Liver (tissue), 8 donors: ENCODE measurements at regions not wholly inside any gene's neighbourhood (a gene's known extent, or its start where the extent isn't known, plus 50 kb on each side); places are given as distances from the start of the nearest gene placed in this dataset.

ENCODE experiments used
- DNase-seq: peaks from one replicate; pipeline ENCODE4 v3.0.0-alpha.2; 2017; ENCODE audit warnings: low spot score
- H3K27ac ChIP-seq, 2 donors: one replicate each; pipeline ENCODE4 v1.7.0; 2013; ENCODE audit warnings: inconsistent platforms in 2 of 2, low read length in 2 of 2, control low read depth in 1 of 2, low read depth in 1 of 2, mild to moderate bottlenecking in 1 of 2
- H3K27me3 ChIP-seq, 4 donors: one replicate each; pipeline versions ENCODE4 v1.6.1 to v1.7.0; 2013; ENCODE audit warnings: low read length in 3 of 4, inconsistent platforms in 1 of 4, mild to moderate bottlenecking in 1 of 4, moderate library complexity in 1 of 4; ENCODE audit not compliant: control insufficient read depth in 4 of 4, insufficient read depth in 4 of 4
- H3K36me3 ChIP-seq, 4 donors: one replicate each; pipeline versions ENCODE4 v1.6.1 to v1.7.0; 2013; ENCODE audit warnings: low read length in 3 of 4, mild to moderate bottlenecking in 3 of 4, low read depth in 1 of 4, moderate library complexity in 1 of 4; ENCODE audit not compliant: control insufficient read depth in 4 of 4, insufficient read depth in 3 of 4
- H3K4me1 ChIP-seq, 4 donors: one replicate each; pipeline versions ENCODE4 v1.6.1 to v1.7.0; 2013; ENCODE audit warnings: low read length in 3 of 4, mild to moderate bottlenecking in 3 of 4, moderate library complexity in 1 of 4; ENCODE audit not compliant: control insufficient read depth in 4 of 4, insufficient read depth in 4 of 4
- H3K4me3 ChIP-seq, 3 donors: one replicate each; pipeline versions ENCODE4 v1.6.1 to v1.7.0; 2013; ENCODE audit warnings: low read length in 3 of 3, control low read depth in 1 of 3, low read depth in 1 of 3, mild to moderate bottlenecking in 1 of 3
- H3K9ac ChIP-seq, 2 donors: one replicate each; pipeline ENCODE4 v1.7.0; 2013; ENCODE audit warnings: low read length in 2 of 2, mild to moderate bottlenecking in 2 of 2, moderate library complexity in 2 of 2, control low read depth in 1 of 2, low read depth in 1 of 2
- H3K9me3 ChIP-seq, 4 donors: one replicate each; pipeline versions ENCODE4 v1.6.1 to v1.7.0; 2013; ENCODE audit warnings: low read length in 3 of 4; ENCODE audit not compliant: control insufficient read depth in 4 of 4
- ATF3 ChIP-seq: IDR thresholded peaks from 2 replicates; pipeline ENCODE4 v1.6.1; 2016; ENCODE audit warnings: antibody characterized with exemption
- CTCF ChIP-seq: fragments of 150-350 bp; IDR thresholded peaks from 2 replicates; pipeline ENCODE4 v1.5.1; 2017; ENCODE audit warnings: improper control_type of control experiment, low read depth, low read length; ENCODE audit not compliant: missing input control
- EGR1 ChIP-seq, 2 donors: IDR thresholded peaks; 2 replicates each; pipeline ENCODE4 v1.6.1; 2016 to 2018; ENCODE audit warnings: antibody characterized with exemption in 2 of 2, low read depth in 2 of 2
- FOXA1 ChIP-seq: IDR thresholded peaks from 2 replicates; pipeline ENCODE4 v1.6.1; 2016; ENCODE audit warnings: antibody characterized with exemption
- FOXA2 ChIP-seq: IDR thresholded peaks from 2 replicates; pipeline ENCODE4 v1.6.1; 2016; ENCODE audit warnings: antibody characterized with exemption
- GABPA ChIP-seq, 2 donors: IDR thresholded peaks in 1 of 2; conservative IDR thresholded peaks in 1 of 2; 2 replicates each; pipeline ENCODE4 v1.6.1; 2016; ENCODE audit warnings: antibody characterized with exemption in 2 of 2, mild to moderate bottlenecking in 1 of 2, moderate library complexity in 1 of 2
- HNF4A ChIP-seq, 2 donors: conservative IDR thresholded peaks; 2 replicates each; pipeline ENCODE4 v1.6.1; 2016; ENCODE audit warnings: antibody characterized with exemption in 2 of 2, mild to moderate bottlenecking in 2 of 2
- JUND ChIP-seq, 2 donors: IDR thresholded peaks; 2 replicates each; pipeline ENCODE4 v1.6.1; 2016; ENCODE audit warnings: antibody characterized with exemption in 2 of 2
- NR2F2 ChIP-seq: IDR thresholded peaks from 2 replicates; pipeline ENCODE4 v1.6.1; 2016; ENCODE audit warnings: antibody characterized with exemption
- RAD21 ChIP-seq, 2 donors: IDR thresholded peaks; 2 replicates each; pipeline ENCODE4 v1.6.1; 2016; ENCODE audit warnings: antibody characterized with exemption in 2 of 2, mild to moderate bottlenecking in 2 of 2
- RXRA ChIP-seq, 2 donors: IDR thresholded peaks; 2 replicates each; pipeline ENCODE4 v1.6.1; 2017 to 2018; ENCODE audit warnings: antibody characterized with exemption in 2 of 2, mild to moderate bottlenecking in 1 of 2
- SP1 ChIP-seq: IDR thresholded peaks from 2 replicates; pipeline ENCODE4 v1.6.1; 2018; ENCODE audit warnings: antibody characterized with exemption, mild to moderate bottlenecking
- TAF1 ChIP-seq: conservative IDR thresholded peaks from 2 replicates; pipeline ENCODE4 v1.6.1; 2016; ENCODE audit warnings: antibody characterized with exemption, mild to moderate bottlenecking
- YY1 ChIP-seq: IDR thresholded peaks from 2 replicates; pipeline ENCODE4 v1.6.1; 2016; ENCODE audit warnings: antibody characterized with exemption, mild to moderate bottlenecking
- WGBS: extraction: QIAGEN DNeasy Blood & Tissue Kit; methylation state at CpG from one replicate; pipeline ENCODE4 v1.1.7; 2013; 5-methylcytosine and 5-hydroxymethylcytosine counted together
- TF ChIP-seq, protein P1 (sequence below): IDR thresholded peaks from 2 replicates; pipeline ENCODE4 v1.6.1; 2016; ENCODE audit warnings: antibody characterized with exemption, mild to moderate bottlenecking
- TF ChIP-seq, protein P2 (sequence below): IDR thresholded peaks from 2 replicates; pipeline ENCODE4 v1.6.1; 2016; ENCODE audit warnings: antibody characterized with exemption
- donor health status: healthy.
- donor health status: healthy.
- donor health status: healthy.
- donor health status: healthy.
- donor health status: healthy.

- Histone ChIP-seq H3K4me3 (no peak overlapping the region), H3K9ac (no peak overlapping the region), H3K27me3 (peaks cover 0 to 3% (median 0%) of the 10 kb centered on the region in 4 donors), H3K36me3 (no peaks in the 10 kb centered on the region), H3K9me3 (no peaks in the 10 kb centered on the region), H3K27ac (no peak overlapping the region), H3K4me1 (no peaks in the 10 kb centered on the region)
- DNase-seq: no peak
- WGBS: 89% methylated on average over 4 of the region's 4 CpGs
- TF ChIP-seq EGR1 (IDR thresholded peaks at IDR 0.05; ENCODE audit: low read depth in 2 of 2): no peak
- no peak for TF ChIP-seq HNF4A (conservative IDR thresholded peaks at IDR 0.05)
- TF ChIP-seq, protein P1, sequence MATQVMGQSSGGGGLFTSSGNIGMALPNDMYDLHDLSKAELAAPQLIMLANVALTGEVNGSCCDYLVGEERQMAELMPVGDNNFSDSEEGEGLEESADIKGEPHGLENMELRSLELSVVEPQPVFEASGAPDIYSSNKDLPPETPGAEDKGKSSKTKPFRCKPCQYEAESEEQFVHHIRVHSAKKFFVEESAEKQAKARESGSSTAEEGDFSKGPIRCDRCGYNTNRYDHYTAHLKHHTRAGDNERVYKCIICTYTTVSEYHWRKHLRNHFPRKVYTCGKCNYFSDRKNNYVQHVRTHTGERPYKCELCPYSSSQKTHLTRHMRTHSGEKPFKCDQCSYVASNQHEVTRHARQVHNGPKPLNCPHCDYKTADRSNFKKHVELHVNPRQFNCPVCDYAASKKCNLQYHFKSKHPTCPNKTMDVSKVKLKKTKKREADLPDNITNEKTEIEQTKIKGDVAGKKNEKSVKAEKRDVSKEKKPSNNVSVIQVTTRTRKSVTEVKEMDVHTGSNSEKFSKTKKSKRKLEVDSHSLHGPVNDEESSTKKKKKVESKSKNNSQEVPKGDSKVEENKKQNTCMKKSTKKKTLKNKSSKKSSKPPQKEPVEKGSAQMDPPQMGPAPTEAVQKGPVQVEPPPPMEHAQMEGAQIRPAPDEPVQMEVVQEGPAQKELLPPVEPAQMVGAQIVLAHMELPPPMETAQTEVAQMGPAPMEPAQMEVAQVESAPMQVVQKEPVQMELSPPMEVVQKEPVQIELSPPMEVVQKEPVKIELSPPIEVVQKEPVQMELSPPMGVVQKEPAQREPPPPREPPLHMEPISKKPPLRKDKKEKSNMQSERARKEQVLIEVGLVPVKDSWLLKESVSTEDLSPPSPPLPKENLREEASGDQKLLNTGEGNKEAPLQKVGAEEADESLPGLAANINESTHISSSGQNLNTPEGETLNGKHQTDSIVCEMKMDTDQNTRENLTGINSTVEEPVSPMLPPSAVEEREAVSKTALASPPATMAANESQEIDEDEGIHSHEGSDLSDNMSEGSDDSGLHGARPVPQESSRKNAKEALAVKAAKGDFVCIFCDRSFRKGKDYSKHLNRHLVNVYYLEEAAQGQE: no peak
- TF ChIP-seq RAD21 (IDR thresholded peaks at IDR 0.05): no peak
- TF ChIP-seq YY1: no peak
- TF ChIP-seq SP1: no peak
These were observed 1032.2 kb upstream of the SLC10A2 start for GRCh38 chr13:104098421-104098820.

- no peak for TF ChIP-seq FOXA1
- TF ChIP-seq RAD21 (IDR thresholded peaks at IDR 0.05): no peak
- TF ChIP-seq YY1: no peak
- TF ChIP-seq TAF1: no peak
- no peak for TF ChIP-seq CTCF
- no peak for TF ChIP-seq SP1
- no peak for TF ChIP-seq FOXA2
- TF ChIP-seq, protein P1: no peak
- TF ChIP-seq NR2F2: no peak
- no peak for TF ChIP-seq JUND (IDR thresholded peaks at IDR 0.05)
- TF ChIP-seq, protein P2, sequence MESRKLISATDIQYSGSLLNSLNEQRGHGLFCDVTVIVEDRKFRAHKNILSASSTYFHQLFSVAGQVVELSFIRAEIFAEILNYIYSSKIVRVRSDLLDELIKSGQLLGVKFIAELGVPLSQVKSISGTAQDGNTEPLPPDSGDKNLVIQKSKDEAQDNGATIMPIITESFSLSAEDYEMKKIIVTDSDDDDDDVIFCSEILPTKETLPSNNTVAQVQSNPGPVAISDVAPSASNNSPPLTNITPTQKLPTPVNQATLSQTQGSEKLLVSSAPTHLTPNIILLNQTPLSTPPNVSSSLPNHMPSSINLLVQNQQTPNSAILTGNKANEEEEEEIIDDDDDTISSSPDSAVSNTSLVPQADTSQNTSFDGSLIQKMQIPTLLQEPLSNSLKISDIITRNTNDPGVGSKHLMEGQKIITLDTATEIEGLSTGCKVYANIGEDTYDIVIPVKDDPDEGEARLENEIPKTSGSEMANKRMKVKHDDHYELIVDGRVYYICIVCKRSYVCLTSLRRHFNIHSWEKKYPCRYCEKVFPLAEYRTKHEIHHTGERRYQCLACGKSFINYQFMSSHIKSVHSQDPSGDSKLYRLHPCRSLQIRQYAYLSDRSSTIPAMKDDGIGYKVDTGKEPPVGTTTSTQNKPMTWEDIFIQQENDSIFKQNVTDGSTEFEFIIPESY: no peak
- TF ChIP-seq ATF3: no peak
- no peak for TF ChIP-seq EGR1 (IDR thresholded peaks at IDR 0.05; ENCODE audit: low read depth in 2 of 2)
- TF ChIP-seq GABPA (IDR thresholded peaks at IDR 0.05 in 1 of 2, conservative IDR thresholded peaks at IDR 0.05 in 1 of 2): no peak
- no peak for TF ChIP-seq RXRA (IDR thresholded peaks at IDR 0.05)
- Histone ChIP-seq H3K36me3 (no peaks in the 10 kb centered on the region), H3K9ac (no peak overlapping the region), H3K4me3 (no peak overlapping the region), H3K4me1 (no peaks in the 10 kb centered on the region), H3K27me3 (no peaks in the 10 kb centered on the region), H3K9me3 (no peaks in the 10 kb centered on the region), H3K27ac (no peak overlapping the region)
- no peak for DNase-seq
- WGBS: 71% methylated on average over 5 of the region's 5 CpGs
These were observed 1020.5 kb upstream of the SLC10A2 start for GRCh38 chr13:104086759-104087158.
